ENCODE measurements at regions not wholly inside any gene's neighbourhood (a gene's known extent, or its start where the extent isn't known, plus 50 kb on each side); places are given as distances from the start of the nearest gene placed in this dataset.

- Histone ChIP-seq H3K14ac (ENCODE audit: insufficient read length) (no peak overlapping the region), H2BK120ac (replicated peaks; ENCODE audit: low read depth, low read length) (no peak overlapping the region), H3K4me2 (ENCODE audit: insufficient read depth in 1 of 2, low read depth in 2 of 2, low read length in 2 of 2) (no peak overlapping the region), H3K4me3 (ENCODE audit: extremely low read depth in 1 of 4, insufficient read depth in 2 of 4, low read depth in 3 of 4, low read length in 4 of 4) (no peak overlapping the region), H3K27me3 (replicated peaks in 1 of 4; ENCODE audit: control insufficient read depth in 3 of 4, extremely low read depth in 1 of 4, insufficient read depth in 3 of 4, low read length in 3 of 4) (no peaks in the 10 kb centered on the region), H3K27ac (ENCODE audit: low read depth, low read length) (no peak overlapping the region), H3K4me1 (replicated peaks in 1 of 4; ENCODE audit: control insufficient read depth in 3 of 4, insufficient read depth in 4 of 4, low read length in 3 of 4) (no peaks in the 10 kb centered on the region), H3K23me2 (ENCODE audit: low read depth, low read length) (no peaks in the 10 kb centered on the region), H3K79me2 (ENCODE audit: control insufficient read depth in 1 of 2, insufficient read depth in 2 of 2, low read length in 2 of 2) (no peaks in the 10 kb centered on the region), H3K23ac (ENCODE audit: insufficient read length) (no peak overlapping the region), H3K79me1 (ENCODE audit: low read depth, low read length) (no peaks in the 10 kb centered on the region), H2BK20ac (ENCODE audit: low read length) (no peak overlapping the region; the same call in 1 of the 2 replicates), H3K56ac (replicated peaks; ENCODE audit: insufficient read length, low read depth, low read length) (no peak overlapping the region), H2BK5ac (ENCODE audit: low read depth, low read length) (no peak overlapping the region), H2AK5ac (ENCODE audit: low read depth, low read length) (no peak overlapping the region), H4K5ac (ENCODE audit: insufficient read length, low read depth, low read length) (no peak overlapping the region), H4K91ac (replicated peaks; ENCODE audit: insufficient read length, low read length) (no peak overlapping the region), H4K8ac (ENCODE audit: extremely low read depth, insufficient read depth, low read length) (no peak overlapping the region), H4K20me1 (replicated peaks in 1 of 2; ENCODE audit: control insufficient read depth in 1 of 2, insufficient read depth in 2 of 2, low read length in 2 of 2) (no peaks in the 10 kb centered on the region), H3K9ac (replicated peaks in 1 of 4; ENCODE audit: extremely low read depth in 1 of 4, low read depth in 3 of 4, low read length in 3 of 4) (no peak overlapping the region), H3K4ac (replicated peaks; ENCODE audit: insufficient read length, low read depth, low read length) (no peak overlapping the region), H2BK15ac (ENCODE audit: low read length) (no peak overlapping the region), H2BK12ac (ENCODE audit: low read depth, low read length) (no peak overlapping the region), H3K18ac (ENCODE audit: extremely low read depth, low read length) (no peak overlapping the region), H2AFZ (ENCODE audit: low read length) (no peak overlapping the region), H3K36me3 (ENCODE audit: control insufficient read depth in 2 of 4, insufficient read depth in 4 of 4, low read length in 3 of 4) (no peaks in the 10 kb centered on the region), H3K9me3 (ENCODE audit: insufficient read depth in 2 of 2, low read depth in 1 of 2, low read length in 1 of 2) (no peaks in the 10 kb centered on the region)
- ChIA-PET CTCF (ENCODE audit: partially characterized antibody) (interaction anchor here (0.5 to 1.0 kb wide), 2 partner anchors 227 to 648 kb away, joined by 3 read pairs; no protein-coding TSS in a partner anchor), POLR2A (ENCODE audit: partially characterized antibody) (no interaction called here)
- no peak for FAIRE-seq
- no peak for TF ChIP-seq E2F6 (IDR thresholded peaks at IDR 0.05)
- TF ChIP-seq ATF3 (IDR thresholded peaks at IDR 0.05; ENCODE audit: insufficient read depth, low read depth, low read length), result no peak
- WGBS, 2 experiments (ENCODE audit: extremely low coverage in 1 of 2, insufficient coverage in 1 of 2, insufficient read length in 1 of 2, insufficient replicate concordance in 2 of 2, low coverage in 1 of 2, low lambda C conversion rate in 2 of 2, missing lambda C conversion rate in 1 of 2), result 91% methylated on average over 7 of the region's 7 CpGs; no CpG with 5 or more reads in 1 of the 2 experiments
- DNase-seq (ENCODE audit: low read depth in 1 of 2, low spot score in 2 of 2), result no peak
These were observed 147.2 kb upstream of the GSC start for GRCh38 chr14:94917041-94917600.

Data from H1 (cell line).